ENCODE measurements at regions not wholly inside any gene's neighbourhood (a gene's known extent, or its start where the extent isn't known, plus 50 kb on each side); places are given as distances from the start of the nearest gene placed in this dataset.
"Not testable (repeated sequence)": the region's sequence is repeated elsewhere in the genome, so short reads cannot be mapped to it uniquely, and the experiment has no call there.

DNA sequence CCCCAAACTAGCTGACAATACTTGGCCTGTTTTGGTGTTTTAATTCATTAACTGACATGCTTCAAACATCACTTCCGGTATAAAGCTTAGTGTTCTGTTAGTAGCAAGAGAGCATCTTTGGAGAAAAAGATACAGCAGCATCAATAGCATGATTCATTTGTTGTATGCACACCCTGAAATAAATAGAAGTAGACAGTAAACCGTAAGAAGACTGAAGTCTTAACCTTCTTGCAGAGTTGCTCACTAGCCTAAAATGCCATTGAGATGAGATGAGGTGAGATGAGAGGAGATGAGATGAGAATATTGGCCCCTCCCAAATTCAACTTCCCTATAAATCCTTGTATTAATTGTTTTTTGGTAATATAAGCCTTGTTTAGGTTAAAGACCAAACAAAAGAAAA, 108.8 kb downstream of the TNFSF18 start:
- no peaks in the 10 kb centered on the region for H3K36me3 Mint-ChIP-seq (ENCODE audit: insufficient read depth in 1 of 3, low read depth in 3 of 3)
- no peak overlapping the region for H2BK120ac ChIP-seq (ENCODE audit: low read depth, low read length, poor library complexity, severe bottlenecking)
- H3K23ac ChIP-seq (ENCODE audit: insufficient read length, low read depth, low read length), result no peak overlapping the region
- no peaks in the 10 kb centered on the region for H4K20me1 ChIP-seq (ENCODE audit: control insufficient read depth, insufficient read depth, insufficient read length)
- no peak overlapping the region for H3K27ac Mint-ChIP-seq
- H3K27ac ChIP-seq (ENCODE audit: insufficient read length, low read depth, low read length), result no peak overlapping the region
- no peak overlapping the region for H3K9ac ChIP-seq (ENCODE audit: extremely low read depth, insufficient read length, low read length)
- H2BK15ac ChIP-seq (ENCODE audit: low read depth, low read length), result no peak overlapping the region
- H3K79me1 ChIP-seq (ENCODE audit: insufficient read depth, low read depth, low read length, poor library complexity, severe bottlenecking), result no peaks in the 10 kb centered on the region
- no peaks in the 10 kb centered on the region for H3K4me1 ChIP-seq (ENCODE audit: insufficient read depth, low read length)
- no peak overlapping the region for H3K18ac ChIP-seq (ENCODE audit: insufficient read length, low read depth, low read length)
- no peak overlapping the region for H4K8ac ChIP-seq (replicated peaks; ENCODE audit: insufficient read length, low read depth, low read length)
- no peak overlapping the region for H3K4me3 Mint-ChIP-seq
- H3K56ac ChIP-seq (ENCODE audit: insufficient read length, low read depth, low read length), result no peak overlapping the region
- no peak overlapping the region for H3K14ac ChIP-seq (ENCODE audit: insufficient read depth, low read length)
- no peak overlapping the region for H2BK20ac ChIP-seq (ENCODE audit: low read depth, low read length, poor library complexity, severe bottlenecking)
- H3K27me3 ChIP-seq (ENCODE audit: insufficient read depth, low read length), result no peaks in the 10 kb centered on the region
- no peaks in the 10 kb centered on the region for H3K9me3 ChIP-seq (ENCODE audit: control insufficient read depth, low read depth, low read length)
- H3K4me2 ChIP-seq (ENCODE audit: insufficient read depth, insufficient read length, low read length), result no peak overlapping the region
- H2AK5ac ChIP-seq (ENCODE audit: insufficient read length, low read length), result no peak overlapping the region
- no peak overlapping the region for H4K91ac ChIP-seq (ENCODE audit: insufficient read length, low read depth, low read length)
- TF ChIP-seq CTCF (conservative IDR thresholded peaks at IDR 0.05), result no peak
- no peaks in the 10 kb centered on the region; the same call in 1 of the 2 replicates for H3K27me3 Mint-ChIP-seq (ENCODE audit: low read depth)
- H2BK12ac ChIP-seq (ENCODE audit: insufficient read length, low read depth, low read length), result no peak overlapping the region
- no peaks in the 10 kb centered on the region; a peak in 1 of 5 replicates for H3K9me3 Mint-ChIP-seq
- H2AFZ ChIP-seq (ENCODE audit: low read length), result no peak overlapping the region
- no peak overlapping the region for H3T11ph ChIP-seq (ENCODE audit: low read length)
- H4K5ac ChIP-seq (ENCODE audit: insufficient read length, low read depth, low read length), result no peak overlapping the region
- no peak for DNase-seq
- H3K23me2 ChIP-seq (ENCODE audit: insufficient read length, low read depth, low read length, poor library complexity, severe bottlenecking), result no peaks in the 10 kb centered on the region
- H3K79me2 ChIP-seq (ENCODE audit: insufficient read depth, low read length), result no peaks in the 10 kb centered on the region
- H3K4me1 Mint-ChIP-seq, result peaks cover 3 to 4% of the 10 kb centered on the region in 2 experiments; a peak in 2 of 4 replicates
- H2BK5ac ChIP-seq (ENCODE audit: insufficient read length, low read length), result no peak overlapping the region
- H3K4ac ChIP-seq (ENCODE audit: low read depth, low read length), result no peak overlapping the region
- no CpG with 5 or more reads among the region's 2 CpGs for WGBS (ENCODE audit: extremely low coverage, insufficient read length, low lambda C conversion rate)

- not testable (repeated sequence) for H3K18ac ChIP-seq (ENCODE audit: insufficient read length, low read depth, low read length); H3K23me2 ChIP-seq (ENCODE audit: insufficient read length, low read depth, low read length, poor library complexity, severe bottlenecking); H3K4me1 ChIP-seq (ENCODE audit: insufficient read depth, low read length); H4K20me1 ChIP-seq (ENCODE audit: control insufficient read depth, insufficient read depth, insufficient read length); H4K8ac ChIP-seq (replicated peaks; ENCODE audit: insufficient read length, low read depth, low read length); H3T11ph ChIP-seq (ENCODE audit: low read length); DNase-seq; H2BK12ac ChIP-seq (ENCODE audit: insufficient read length, low read depth, low read length); H3K9me3 ChIP-seq (ENCODE audit: control insufficient read depth, low read depth, low read length); H3K79me2 ChIP-seq (ENCODE audit: insufficient read depth, low read length); H3K14ac ChIP-seq (ENCODE audit: insufficient read depth, low read length); H3K36me3 Mint-ChIP-seq (ENCODE audit: insufficient read depth in 1 of 3, low read depth in 3 of 3); H3K9me3 Mint-ChIP-seq; H3K4me3 Mint-ChIP-seq; H2AK5ac ChIP-seq (ENCODE audit: insufficient read length, low read length); H4K91ac ChIP-seq (ENCODE audit: insufficient read length, low read depth, low read length); H3K27me3 Mint-ChIP-seq (ENCODE audit: low read depth); H3K27me3 ChIP-seq (ENCODE audit: insufficient read depth, low read length); H2AFZ ChIP-seq (ENCODE audit: low read length); H4K5ac ChIP-seq (ENCODE audit: insufficient read length, low read depth, low read length); H2BK120ac ChIP-seq (ENCODE audit: low read depth, low read length, poor library complexity, severe bottlenecking); H2BK20ac ChIP-seq (ENCODE audit: low read depth, low read length, poor library complexity, severe bottlenecking); H3K9ac ChIP-seq (ENCODE audit: extremely low read depth, insufficient read length, low read length); H2BK15ac ChIP-seq (ENCODE audit: low read depth, low read length); H3K27ac ChIP-seq (ENCODE audit: insufficient read length, low read depth, low read length); H3K4ac ChIP-seq (ENCODE audit: low read depth, low read length); H3K79me1 ChIP-seq (ENCODE audit: insufficient read depth, low read depth, low read length, poor library complexity, severe bottlenecking); H3K4me1 Mint-ChIP-seq; H3K4me2 ChIP-seq (ENCODE audit: insufficient read depth, insufficient read length, low read length); H3K23ac ChIP-seq (ENCODE audit: insufficient read length, low read depth, low read length); H2BK5ac ChIP-seq (ENCODE audit: insufficient read length, low read length); H3K56ac ChIP-seq (ENCODE audit: insufficient read length, low read depth, low read length); H3K27ac Mint-ChIP-seq
- WGBS (ENCODE audit: extremely low coverage, insufficient read length, low lambda C conversion rate), result no CpG with 5 or more reads among the region's 2 CpGs
These were observed 107.6 kb downstream of the TNFSF18 start for GRCh38 chr1:172943138-172943537.

All from H9 (cell line).